Kidney (tissue), 13 donors: ENCODE measurements at regions not wholly inside any gene's neighbourhood (a gene's known extent, or its start where the extent isn't known, plus 50 kb on each side); places are given as distances from the start of the nearest gene placed in this dataset.

Experiments
- DNase-seq, 5 donors: peaks; one replicate each; pipeline ENCODE4 v3.0.0-alpha.2; 2013 to 2020
- FAIRE-seq: peaks from 2 replicates; lab custom pipeline; 2012; peaks lifted over from hg19 to GRCh38; lab: Jason Lieb, UNC
- H3K27ac ChIP-seq, 2 donors: one replicate each; pipeline ENCODE4 v1.7.0; 2013; ENCODE audit warnings: low read depth in 2 of 2, low read length in 2 of 2, inconsistent platforms in 1 of 2
- H3K27me3 ChIP-seq: one replicate; pipeline ENCODE4 v1.7.1; 2013; ENCODE audit warnings: low read length, inconsistent platforms; ENCODE audit not compliant: control insufficient read depth, insufficient read depth
- H3K36me3 ChIP-seq, 3 donors: one replicate each; pipeline versions ENCODE4 v1.7.0 to v1.7.1; 2013; ENCODE audit warnings: low read length in 3 of 3, control low read depth in 1 of 3, inconsistent platforms in 1 of 3; ENCODE audit not compliant: insufficient read depth in 3 of 3, control insufficient read depth in 2 of 3
- H3K4me1 ChIP-seq, 3 donors: one replicate each; pipeline versions ENCODE4 v1.7.0 to v1.7.1; 2013; ENCODE audit warnings: low read length in 3 of 3, inconsistent platforms in 1 of 3, low read depth in 1 of 3; ENCODE audit not compliant: control insufficient read depth in 2 of 3, insufficient read depth in 2 of 3
- H3K4me3 ChIP-seq, 3 donors: one replicate each; pipeline versions ENCODE4 v1.7.0 to v1.8.1; 2013; ENCODE audit warnings: low read length in 3 of 3, control low read depth in 1 of 3, inconsistent platforms in 1 of 3
- H3K9ac ChIP-seq, 3 donors: one replicate each; pipeline versions ENCODE4 v1.7.0 to v1.7.1; 2013; ENCODE audit warnings: low read length in 3 of 3, control low read depth in 1 of 3, inconsistent platforms in 1 of 3
- H3K9me3 ChIP-seq, 3 donors: one replicate each; pipeline versions ENCODE4 v1.7.0 to v1.7.1; 2013; ENCODE audit warnings: low read length in 3 of 3, control low read depth in 1 of 3, inconsistent platforms in 1 of 3; ENCODE audit not compliant: control insufficient read depth in 2 of 3, insufficient read depth in 1 of 3
- CTCF ChIP-seq: IDR thresholded peaks from 3 replicates; pipeline ENCODE4 v1.5.1; 2012; ENCODE audit warnings: mild to moderate bottlenecking, moderate library complexity, borderline replicate concordance; ENCODE audit not compliant: insufficient read depth; ENCODE audit errors: extremely low read depth
- intact Hi-C: fragments of 100-400 bp; cut with DNase I; formaldehyde crosslinking; loops from one replicate; pipeline ENCODE4 v1.11.1; 2022
- donor health status: control.
- donor health status: control.
- donor health status: control.
- donor health status: control.
- donor health status: control.
- donor health status: DM: yes; HTN: yes; CAD: no.
- donor health status: Normal renal cell carcinoma (clear cell type).

- Histone ChIP-seq H3K27ac (no peak overlapping the region), H3K4me3 (no peak overlapping the region), H3K4me1 (no peaks in the 10 kb centered on the region), H3K9ac (no peak overlapping the region), H3K9me3 (no peaks in the 10 kb centered on the region), H3K36me3 (no peaks in the 10 kb centered on the region), H3K27me3 (no peaks in the 10 kb centered on the region)
- intact Hi-C loops: no loop called here
- no peak for TF ChIP-seq CTCF
- DNase-seq (no peak), FAIRE-seq (no peak)
Measured at GRCh38 chr2:18861951-18862350, 272.6 kb upstream of the NT5C1B start.

DNA sequence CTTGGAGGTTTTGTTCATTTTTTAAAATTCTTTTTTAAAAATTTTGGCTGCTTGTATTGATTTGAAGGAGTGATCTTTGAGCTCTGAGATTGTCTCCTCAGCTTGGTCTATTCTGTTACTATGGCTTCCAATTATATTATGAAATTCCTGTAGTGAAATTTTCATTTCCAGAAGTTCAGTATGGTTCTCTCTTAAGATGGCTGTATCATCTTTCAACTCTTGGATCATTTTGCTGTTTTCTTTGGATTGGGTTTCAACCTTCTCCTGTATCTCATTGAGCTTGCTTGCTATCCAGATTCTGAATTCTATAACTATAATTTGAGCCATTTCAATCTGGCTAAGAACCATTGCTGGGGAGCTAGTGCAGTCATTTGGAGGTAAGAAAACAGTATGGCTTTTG, 270.8 kb upstream of the NT5C1B start:
- H3K4me3 ChIP-seq: no peak overlapping the region
- no peaks in the 10 kb centered on the region for H3K27me3 ChIP-seq
- no peak for TF ChIP-seq CTCF
- no peak for FAIRE-seq
- no peaks in the 10 kb centered on the region for H3K4me1 ChIP-seq
- no peak for DNase-seq
- no peaks in the 10 kb centered on the region for H3K36me3 ChIP-seq
- H3K27ac ChIP-seq: no peak overlapping the region
- no peaks in the 10 kb centered on the region for H3K9me3 ChIP-seq
- intact Hi-C loops: no loop called here
- no peak overlapping the region for H3K9ac ChIP-seq

DNA sequence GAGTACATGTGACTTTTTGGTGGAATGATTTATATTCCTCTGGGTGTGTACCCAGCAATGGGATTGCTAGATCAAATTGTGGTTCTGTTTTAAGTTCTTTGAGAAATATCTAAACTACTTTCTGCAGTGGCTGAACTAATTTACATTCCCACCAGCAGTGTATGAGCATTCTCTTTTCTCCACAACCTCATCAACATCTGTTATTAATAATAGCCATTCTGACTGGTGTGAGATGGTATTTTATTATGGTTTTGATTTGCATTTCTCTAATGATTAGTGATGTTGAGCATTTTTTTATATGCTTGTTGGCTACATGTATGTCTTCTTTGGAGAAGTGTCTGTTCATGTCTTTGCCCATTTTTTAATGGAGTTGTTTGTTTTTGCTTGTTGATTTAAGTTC, 267.4 kb upstream of the NT5C1B start:
- no peak overlapping the region for H3K9ac ChIP-seq
- H3K9me3 ChIP-seq: no peaks in the 10 kb centered on the region
- no peaks in the 10 kb centered on the region for H3K36me3 ChIP-seq
- no peaks in the 10 kb centered on the region for H3K4me1 ChIP-seq
- no peak for TF ChIP-seq CTCF
- no peak overlapping the region for H3K4me3 ChIP-seq
- no peak overlapping the region for H3K27ac ChIP-seq
- FAIRE-seq (no peak), DNase-seq (no peak)
- no peaks in the 10 kb centered on the region for H3K27me3 ChIP-seq
- intact Hi-C loops: no loop called here

- H3K27ac ChIP-seq: no peak overlapping the region
- no peak overlapping the region for H3K4me3 ChIP-seq
- FAIRE-seq (no peak), DNase-seq (no peak)
- H3K36me3 ChIP-seq: no peaks in the 10 kb centered on the region
- H3K9ac ChIP-seq: no peak overlapping the region
- H3K4me1 ChIP-seq: no peaks in the 10 kb centered on the region
- peak; percentile 28 for TF ChIP-seq CTCF
- H3K27me3 ChIP-seq: no peaks in the 10 kb centered on the region
- no peaks in the 10 kb centered on the region for H3K9me3 ChIP-seq
- intact Hi-C loops: no loop called here
Measured at GRCh38 chr2:18855027-18855426, 265.7 kb upstream of the NT5C1B start.
